Nucleus accumbens (tissue), 56 donors: ENCODE measurements at regions not wholly inside any gene's neighbourhood (a gene's known extent, or its start where the extent isn't known, plus 50 kb on each side); places are given as distances from the start of the nearest gene placed in this dataset.
A peak's percentile ranks its signal among the peaks of the same experiment; 100 is the strongest.
"Not testable (repeated sequence)": the region's sequence is repeated elsewhere in the genome, so short reads cannot be mapped to it uniquely, and the experiment has no call there.

ENCODE experiments used
- DNase-seq, 56 donors: peaks; one replicate each; lab custom pipeline; 2025; lab: John Stamatoyannopoulos, UW

DNA sequence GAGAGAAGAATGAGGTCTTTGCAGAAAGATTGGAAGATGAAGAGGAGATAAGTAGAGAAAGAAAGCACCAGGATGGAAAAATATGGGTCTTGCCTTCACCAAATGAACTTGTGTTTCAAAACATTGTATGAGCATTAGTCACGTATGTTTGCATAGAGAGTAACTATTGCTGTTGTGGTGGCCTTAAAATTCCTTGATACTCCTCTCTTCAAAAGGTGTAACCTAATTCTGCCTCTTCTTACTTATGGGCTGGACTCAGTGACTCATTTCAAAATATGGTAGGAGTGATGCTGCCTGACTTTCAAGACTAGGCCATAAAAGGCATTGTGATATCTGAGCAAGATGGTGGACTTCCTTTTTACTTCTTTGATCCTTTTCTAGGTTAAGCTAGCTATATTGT is 228.7 kb upstream of the ZNF385D start:
- DNase-seq = no peak

DNA sequence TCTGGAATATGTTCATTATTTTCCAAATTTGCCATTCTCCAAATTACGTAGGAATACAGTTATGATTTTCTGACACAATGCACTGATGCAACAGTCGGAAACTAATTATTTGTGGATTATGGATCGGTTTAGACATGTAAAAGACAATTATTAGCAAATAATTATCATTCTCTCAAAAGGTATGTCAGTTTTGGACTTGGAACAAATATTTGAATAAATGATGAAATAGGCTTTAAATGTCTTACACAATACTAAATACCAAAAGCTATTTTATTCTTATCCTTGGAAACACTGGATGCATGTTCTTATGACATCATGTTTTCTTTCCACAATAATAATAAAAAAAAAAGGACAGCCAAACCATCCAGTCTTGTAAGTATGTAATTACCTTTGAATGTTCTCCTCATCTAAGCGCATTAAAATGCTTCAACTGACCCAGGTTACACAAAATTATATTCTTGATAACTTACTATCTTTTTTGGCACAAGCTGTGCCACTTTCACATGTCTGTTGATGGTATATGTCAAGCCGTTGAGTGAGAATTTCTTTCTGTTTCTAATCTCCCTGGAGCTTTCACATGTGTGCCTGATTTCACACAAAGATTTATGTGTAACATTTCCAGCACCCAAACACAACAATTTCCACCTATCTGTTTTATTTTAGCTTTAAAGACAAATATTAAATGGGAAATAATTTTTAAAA is 238.5 kb upstream of the ZNF385D start:
- DNase-seq = no peak

DNA sequence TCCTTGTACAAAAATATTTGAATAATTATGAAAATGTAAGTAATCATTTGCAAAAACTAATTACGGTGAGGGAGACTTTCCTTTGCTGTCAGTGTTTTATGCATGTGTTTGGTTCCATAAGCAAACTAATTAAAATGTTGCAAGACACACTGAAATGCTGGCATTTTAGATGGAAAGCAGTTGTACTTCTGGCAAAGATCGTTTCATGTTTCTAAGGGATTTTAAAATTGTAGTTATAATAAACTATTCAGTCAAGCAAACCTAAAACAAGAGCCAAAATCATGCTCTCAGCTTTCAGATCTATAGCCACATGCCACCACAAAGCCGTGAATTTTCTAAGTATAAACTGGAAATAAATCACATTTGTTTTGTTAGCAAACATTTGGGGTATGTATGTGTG is 240.1 kb upstream of the ZNF385D start:
- DNase-seq = no peak

- DNase-seq = no peak
Measured at GRCh38 chr3:21995079-21995607, 244.1 kb upstream of the ZNF385D start.

- no peak for DNase-seq
Measured at GRCh38 chr3:22007368-22007767, 256.4 kb upstream of the ZNF385D start.

DNA sequence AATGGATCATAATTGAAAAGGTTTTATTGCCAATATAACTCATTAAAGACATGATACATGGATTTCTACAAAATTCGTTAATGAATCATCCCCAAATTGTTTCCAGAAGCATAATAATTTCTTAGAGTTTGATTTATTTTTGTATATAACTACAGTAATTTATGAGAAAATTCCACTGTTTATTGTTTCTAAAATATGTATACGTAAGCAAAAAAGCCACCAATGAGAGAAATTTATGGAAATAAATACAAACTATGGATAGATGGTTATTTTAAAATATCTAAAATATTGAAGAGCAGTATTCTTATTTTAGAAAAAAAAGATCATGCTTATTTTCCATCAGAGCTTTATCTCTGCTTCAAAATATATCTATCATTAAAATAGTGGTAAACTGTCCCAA is 260.0 kb upstream of the ZNF385D start:
- no peak for DNase-seq

GRCh38 chr3:22012471-22012870 is 261.5 kb upstream of the ZNF385D start:
- no peak for DNase-seq

- DNase-seq = no peak
Measured at GRCh38 chr3:22013641-22014040, 262.6 kb upstream of the ZNF385D start.

- no peak for DNase-seq
Measured at GRCh38 chr3:22016197-22016596, 265.2 kb upstream of the ZNF385D start.

GRCh38 chr3:22024638-22025037 is 273.6 kb upstream of the ZNF385D start:
- DNase-seq = not testable (repeated sequence)

GRCh38 chr3:22029480-22029879 is 278.5 kb upstream of the ZNF385D start:
- DNase-seq = no peak

- no peak for DNase-seq
Measured at GRCh38 chr3:22039161-22039560, 288.2 kb upstream of the ZNF385D start.

DNA sequence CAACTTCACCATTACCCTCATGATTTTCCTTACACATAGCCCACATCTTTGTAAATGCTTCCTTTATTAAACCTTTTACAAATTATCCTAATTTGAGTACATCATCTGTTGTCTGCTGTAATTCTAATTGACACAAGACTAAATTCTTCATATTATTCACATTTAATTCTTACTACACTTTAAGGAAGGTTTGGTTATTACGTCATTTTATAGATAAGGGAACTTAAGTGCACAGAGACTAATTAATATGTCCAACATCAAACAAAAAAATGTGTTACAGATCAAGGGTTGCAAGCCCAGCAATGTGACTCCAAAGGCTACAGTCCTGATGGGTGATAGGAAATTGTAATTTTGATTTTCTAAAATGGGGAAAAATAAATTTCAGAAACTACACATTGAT is 289.1 kb upstream of the ZNF385D start:
- no peak for DNase-seq

DNA sequence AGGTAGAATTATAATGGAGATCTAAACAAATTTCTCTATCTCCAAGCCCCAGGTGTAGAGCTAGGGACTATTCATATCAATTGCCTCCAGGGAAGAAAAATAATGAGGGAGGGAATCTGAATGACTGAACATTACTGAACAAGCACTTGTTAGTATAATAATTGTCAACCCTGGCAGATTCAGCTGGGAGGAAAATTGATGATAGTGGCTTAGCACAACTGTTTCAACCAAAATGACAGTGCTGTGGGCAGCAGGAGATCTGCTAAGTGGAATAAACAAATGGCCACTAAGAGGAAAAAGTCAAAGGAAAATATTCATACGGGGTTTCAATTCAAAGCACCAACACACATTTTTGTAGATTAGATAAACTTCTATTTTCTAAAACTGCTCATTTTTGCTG is 294.9 kb upstream of the ZNF385D start:
- no peak for DNase-seq

GRCh38 chr3:22063500-22063899 is 312.5 kb upstream of the ZNF385D start:
- DNase-seq = no peak

DNA sequence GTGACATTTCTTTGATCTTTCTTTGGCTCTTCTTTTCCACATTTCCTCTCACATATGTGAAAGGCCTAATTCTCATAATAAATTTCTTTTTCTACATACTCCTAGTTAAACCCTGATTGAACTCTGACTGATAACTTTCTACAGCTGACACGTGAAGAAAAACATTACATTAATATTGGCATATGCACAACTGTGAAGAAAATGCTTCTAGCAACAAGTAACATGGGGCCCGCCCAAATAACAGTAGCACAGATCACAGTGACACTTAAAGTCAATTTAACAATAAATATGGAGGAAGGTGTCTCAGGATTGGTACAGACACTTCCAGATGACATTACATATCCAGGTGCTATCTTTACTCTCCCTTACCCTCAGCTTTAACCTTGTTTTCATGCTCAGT is 317.6 kb upstream of the ZNF385D start:
- no peak for DNase-seq

DNA sequence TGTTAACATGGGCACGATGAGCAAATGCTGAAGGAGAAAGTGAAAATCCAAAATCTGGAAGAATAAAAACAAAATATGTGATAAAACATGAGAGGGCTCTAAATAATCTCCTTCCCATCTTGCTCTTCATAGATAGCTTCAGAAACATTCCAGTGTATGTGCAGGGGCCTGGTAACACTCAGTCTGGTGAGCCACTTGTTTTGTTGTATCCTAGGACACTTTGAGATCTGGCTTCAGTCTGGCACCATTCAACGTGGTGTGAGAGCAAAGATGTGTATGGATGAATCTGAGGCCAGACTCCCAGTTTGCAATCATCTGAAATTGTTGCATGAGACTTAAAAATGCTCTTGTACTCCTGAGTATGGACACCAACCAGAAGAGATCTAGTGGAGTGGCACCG is 337.2 kb upstream of the ZNF385D start:
- DNase-seq = no peak

GRCh38 chr3:22089284-22089683 is 338.3 kb upstream of the ZNF385D start:
- DNase-seq = peak in 1 of 56 donors; percentile 0

DNA sequence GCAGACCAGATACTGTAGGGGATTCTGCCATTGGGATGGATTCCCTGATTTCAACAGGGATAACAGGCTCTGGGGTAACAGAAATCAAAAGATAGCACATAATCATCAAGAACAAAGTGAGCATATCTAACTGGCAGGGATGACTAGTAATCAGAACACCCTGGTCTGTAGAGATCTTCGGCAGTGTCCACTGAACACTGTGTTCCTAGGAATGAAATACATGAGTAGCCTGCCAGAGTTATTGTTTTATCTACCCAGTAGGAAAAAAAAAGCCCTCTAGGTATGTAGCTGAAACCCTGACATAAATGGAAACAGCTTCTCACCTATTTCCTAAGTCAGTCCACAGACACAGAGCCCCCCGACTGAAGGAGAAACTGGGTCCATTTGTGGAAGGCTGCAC is 340.3 kb upstream of the ZNF385D start:
- DNase-seq = no peak

GRCh38 chr3:22098021-22098420 is 347.0 kb upstream of the ZNF385D start:
- DNase-seq = no peak

DNA sequence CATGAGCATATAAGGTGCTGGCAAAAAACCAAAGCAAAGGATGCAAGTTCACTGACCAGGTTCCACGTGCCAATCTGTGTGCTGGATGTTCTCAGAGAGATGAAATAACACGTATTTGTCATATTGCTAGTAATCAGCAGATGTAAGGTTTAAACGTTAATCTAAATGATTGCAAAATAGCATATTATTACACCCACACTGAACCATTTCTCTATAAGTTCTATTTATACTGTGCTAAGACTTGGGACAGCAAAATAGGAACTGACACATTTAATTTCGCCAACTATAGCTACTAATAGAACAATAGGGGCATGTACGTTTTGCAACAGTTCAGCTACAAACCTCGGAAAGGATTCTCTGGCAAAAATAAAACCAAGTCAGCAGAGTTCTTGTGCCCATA is 350.3 kb upstream of the ZNF385D start:
- no peak for DNase-seq

DNA sequence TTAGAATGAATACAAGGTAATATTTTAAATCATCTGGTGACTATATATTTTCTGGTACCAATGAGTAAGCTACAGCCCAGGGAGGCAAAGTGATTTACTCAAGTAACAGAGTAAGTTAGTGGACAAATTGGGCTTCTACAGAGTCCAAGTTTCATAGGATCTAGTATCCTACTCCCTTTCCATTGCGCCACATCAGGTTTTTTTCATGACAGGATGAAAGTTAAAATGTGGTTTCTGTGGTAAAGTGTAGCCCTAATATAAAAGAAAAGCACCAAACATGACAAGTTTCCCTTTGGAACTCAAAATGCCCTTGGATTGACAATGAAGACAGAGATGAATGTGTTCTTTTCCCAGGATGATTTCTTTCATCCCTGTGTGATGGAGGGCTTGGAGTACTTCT is 350.8 kb upstream of the ZNF385D start:
- no peak for DNase-seq

DNA sequence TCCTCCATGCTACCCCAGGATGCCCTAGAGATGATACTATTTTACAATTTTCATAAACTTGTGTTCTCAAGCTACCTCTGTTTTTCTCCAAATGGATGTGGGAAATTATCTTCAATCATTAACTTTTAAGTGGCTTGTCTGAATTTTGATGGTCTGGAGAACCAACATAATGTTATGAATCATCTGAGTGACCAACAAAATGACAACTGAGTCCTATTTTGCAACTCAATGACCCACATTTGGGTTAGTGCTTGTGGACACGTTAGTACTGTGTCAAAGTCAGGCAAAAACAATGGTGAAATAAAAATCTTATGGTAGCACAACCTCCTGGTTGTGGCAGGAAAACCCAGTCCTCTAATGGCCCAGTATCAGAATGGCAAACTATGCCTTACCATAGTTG is 352.4 kb upstream of the ZNF385D start:
- no peak for DNase-seq
